NCI-H69 (cell line): ENCODE measurements at regions not wholly inside any gene's neighbourhood (a gene's known extent, or its start where the extent isn't known, plus 50 kb on each side); places are given as distances from the start of the nearest gene placed in this dataset.

Experiments used
- DNase-seq: peaks from one replicate; lab custom pipeline; 2025; lab: John Stamatoyannopoulos, UW

DNA sequence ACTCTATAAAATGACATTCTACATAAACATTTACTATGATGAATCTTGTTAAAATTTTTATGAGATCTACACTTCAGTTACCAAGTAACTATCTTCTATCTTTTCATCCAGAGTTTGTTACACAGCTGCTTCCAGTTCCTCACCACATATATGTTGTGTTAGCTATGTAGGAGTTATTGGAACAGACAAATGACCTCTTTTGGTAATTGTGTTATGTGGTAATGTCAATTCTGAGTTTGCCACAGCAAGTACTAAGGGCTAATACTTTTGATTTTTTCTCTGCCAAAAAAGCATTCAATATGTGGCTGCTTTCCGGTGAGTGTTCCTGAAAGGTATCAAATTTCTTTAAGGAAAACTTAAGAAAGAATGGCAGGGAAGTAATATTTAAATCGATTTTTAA, 573.9 kb upstream of the PCDH15 start:
- peak; percentile 9 for DNase-seq

DNA sequence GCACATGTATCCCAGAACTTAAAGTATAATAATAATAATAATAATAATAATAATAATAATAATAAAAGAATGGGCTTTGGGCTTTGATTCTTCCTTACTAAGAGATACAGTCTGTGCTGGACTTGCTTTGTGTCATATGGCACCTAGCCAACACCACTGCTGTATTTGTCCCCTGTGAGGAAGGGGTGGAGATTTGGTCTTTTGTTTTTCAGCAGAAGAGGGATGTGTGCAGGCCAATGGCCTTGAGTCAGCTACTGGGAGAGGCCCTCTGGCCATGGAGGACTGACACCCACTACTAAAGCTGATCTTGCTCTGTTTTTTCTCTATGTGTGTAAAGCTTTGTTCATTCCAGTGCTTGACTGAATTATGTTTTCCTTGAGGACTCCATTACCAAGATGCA, 573.0 kb upstream of the PCDH15 start:
- DNase-seq, result peak; percentile 87

DNA sequence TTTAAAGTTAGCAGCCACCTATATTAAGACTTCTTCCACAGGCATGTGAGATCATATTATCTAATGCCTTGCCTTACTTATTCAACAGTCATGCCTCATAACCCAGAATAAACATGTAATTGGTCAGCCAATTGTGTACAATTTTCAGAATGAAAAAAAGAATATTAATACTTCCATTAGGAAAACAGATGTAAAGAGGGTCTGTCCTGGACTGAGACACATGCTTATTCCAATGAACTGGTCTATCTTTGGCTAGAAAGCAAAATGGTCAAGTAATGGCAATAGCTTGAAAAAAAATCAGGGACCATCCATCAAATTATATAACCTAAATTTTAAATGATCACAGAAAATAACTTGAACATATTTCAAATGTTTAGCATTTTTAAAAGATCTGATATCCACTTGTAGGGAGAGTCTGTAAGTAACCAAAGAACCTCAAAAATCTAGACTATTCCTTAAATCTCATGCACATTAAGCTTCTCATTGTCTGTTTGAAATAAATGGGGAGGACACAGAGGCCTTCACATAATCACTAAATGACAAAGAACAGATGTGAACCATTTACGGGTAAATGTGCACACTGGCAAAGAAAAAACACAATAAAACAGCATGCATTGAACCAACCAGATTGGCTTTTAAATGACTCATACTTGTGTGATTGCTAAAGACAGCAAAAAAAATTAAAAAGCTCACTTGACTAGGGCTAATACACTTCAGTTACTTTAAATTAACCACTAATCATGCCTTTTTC, 568.8 kb upstream of the PCDH15 start:
- peak; percentile 91 for DNase-seq

DNA sequence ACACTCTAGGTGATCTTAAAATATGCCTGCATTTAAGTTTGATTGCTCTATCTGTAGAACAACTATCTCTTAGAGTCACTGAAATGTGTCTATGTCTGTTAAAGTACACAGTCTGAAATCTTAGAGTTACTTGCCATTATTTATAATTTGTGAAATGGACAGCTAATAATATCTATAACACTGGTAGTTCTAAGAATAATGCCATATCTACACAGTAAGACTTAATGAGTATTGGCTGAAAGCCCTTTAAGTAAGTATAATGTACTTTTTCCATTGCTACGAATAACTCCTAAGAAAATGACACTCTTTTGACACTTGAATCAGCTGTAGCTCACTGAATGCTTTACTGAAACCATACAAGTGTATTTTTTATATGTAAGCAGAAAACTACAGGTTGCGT, 567.4 kb upstream of the PCDH15 start:
- DNase-seq, result peak; percentile 8

DNA sequence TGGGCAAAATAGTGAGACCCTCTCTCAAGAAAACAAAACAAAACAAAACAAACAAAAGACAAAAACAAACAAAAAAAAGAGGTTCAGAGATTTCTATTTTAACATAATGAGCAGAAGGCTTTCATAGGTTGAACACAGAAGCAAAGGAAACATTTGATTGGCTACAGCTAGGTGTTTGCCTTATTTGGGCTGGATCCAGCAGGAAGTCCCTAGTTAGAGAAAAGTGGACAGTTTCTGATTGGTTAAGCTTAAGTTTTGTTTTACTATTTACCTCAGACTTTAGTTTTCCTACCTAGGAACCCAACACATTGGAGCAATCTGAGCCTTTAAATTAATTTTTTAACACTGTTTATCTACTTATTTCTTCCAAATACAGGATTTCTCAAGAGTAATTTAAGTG, 566.5 kb upstream of the PCDH15 start:
- DNase-seq, result no peak

DNA sequence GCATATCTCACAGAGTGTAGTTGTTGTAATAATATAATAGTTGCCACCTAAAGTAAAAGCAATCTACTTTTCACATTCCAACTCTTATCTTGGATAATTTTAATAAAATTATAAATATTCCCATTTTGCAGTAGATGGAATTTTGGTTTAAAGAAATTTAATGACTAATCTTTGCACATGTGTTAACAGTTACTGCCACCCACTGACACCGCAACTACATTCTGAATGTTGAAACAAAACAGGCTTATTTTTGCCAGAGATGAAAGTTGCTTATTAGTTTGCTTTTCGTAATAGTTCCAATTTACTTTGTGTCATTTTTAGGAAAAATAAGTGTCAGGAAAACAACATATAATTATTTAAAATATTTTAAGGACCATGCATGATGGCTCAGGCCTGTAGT, 557.5 kb upstream of the PCDH15 start:
- no peak for DNase-seq

DNA sequence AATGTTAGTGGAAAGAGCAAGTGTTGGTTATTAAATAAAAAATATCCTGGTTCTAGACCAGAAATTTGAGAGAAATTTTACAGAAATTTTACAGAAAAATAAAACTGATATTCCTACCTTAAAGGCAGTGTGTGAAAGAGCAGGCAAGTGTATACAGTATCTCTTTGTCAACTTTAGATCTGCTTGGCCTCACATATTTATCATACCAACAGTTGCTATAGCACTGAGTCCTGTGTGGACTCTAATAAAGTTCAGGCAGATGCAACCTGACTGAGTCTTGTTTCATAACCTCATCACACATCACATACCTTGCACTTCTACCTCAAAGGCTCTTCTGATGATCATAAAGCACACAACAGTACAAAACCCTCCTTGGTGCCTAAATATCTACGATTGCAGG, 552.4 kb upstream of the PCDH15 start:
- DNase-seq, result no peak

DNA sequence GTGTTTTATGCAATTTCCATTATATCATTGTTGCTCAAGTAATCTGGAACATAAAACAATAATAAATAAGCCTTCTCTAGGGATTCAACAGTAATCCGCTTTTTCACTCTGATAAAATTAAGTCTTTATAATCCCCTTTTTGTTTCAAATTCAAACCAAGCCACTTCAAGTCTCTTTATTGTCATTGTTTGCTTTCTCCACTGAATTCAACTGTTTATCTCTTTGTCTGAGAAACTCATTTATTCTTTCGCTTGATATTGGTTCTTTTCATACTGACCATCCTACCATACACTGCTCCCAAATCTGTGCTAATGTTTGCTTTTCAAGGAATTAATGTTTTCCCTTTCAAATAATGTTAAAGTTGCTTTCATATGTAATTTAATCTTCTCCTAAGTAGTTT, 550.4 kb upstream of the PCDH15 start:
- no peak for DNase-seq

DNA sequence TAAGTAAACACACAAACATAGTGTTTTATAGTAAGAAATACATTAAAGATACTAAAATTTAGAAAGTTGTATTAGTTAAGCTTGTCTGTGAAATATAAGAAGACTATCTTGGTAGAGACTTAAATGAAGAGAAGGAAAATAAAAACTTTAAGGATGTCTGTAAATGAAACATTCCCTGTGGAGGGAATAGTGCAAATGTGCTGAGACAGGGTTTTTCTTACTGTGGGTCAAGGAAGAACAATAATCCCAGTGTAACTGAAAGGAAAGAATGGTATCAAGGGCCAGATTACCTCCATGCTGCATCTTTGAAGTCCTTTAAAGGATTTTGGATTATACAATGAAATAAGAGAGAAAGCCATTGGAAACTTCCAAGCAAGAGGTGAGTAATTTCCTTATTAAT, 547.5 kb upstream of the PCDH15 start:
- DNase-seq, result no peak

DNA sequence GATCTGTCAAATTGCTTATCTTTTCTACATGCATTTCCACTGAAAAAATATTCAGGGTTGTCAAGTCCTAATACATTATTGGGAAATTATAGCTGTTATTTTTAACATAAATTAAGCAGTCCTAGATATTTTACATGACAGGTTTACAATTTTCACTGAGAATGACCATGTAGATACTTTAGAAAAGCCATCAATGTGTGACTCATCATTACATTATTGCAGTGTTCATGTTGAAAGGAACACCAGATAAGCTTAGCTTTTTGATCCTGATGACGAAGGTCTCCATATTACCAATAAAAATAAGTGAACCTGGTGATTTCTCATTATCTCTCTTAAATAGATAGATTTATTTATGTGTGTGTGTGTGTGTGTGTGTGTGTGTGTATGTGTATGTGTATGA, 529.5 kb upstream of the PCDH15 start:
- peak; percentile 35 for DNase-seq

DNA sequence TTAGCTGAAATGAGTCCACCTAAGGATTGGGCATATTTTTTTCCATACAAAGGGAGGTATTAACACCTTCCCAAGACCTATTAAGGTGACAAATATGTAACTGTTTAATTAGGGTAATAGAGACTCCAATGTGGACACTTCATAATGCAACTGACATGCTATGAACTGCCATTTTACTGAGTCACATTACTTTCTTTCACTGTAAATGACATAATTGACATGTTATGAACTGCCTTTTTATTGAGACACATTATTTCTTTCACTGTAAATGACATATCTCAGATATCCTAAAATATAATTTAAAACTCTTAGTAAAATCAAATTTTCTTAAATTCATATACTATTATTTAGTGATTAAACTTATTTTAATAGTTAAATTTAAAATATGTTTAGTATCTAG, 528.8 kb upstream of the PCDH15 start:
- peak; percentile 64 for DNase-seq

DNA sequence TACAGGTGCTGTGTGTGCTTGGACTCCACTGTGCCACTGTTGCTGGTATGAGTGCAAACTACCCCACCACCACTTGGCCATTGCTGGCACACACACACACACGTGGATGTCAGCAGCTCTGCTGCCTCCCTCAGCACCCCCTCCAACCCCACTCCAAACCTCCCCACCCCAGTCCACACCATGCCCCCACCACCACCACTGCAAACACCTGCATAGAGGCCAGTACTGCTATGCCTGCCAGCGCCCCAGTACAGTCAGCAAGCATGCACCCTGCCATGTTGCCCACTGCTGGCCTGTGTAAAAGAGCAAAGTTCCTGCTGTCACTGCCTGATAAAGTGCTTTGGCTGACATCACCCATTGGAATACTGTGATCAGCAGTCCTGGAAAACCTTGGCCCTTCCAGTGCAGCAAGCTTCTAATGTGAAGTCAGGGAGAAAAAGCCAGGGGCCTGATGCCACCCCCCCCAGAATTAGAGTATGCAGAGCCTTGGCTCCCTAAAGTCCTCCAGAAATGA, 519.2 kb upstream of the PCDH15 start:
- DNase-seq, result no peak

DNA sequence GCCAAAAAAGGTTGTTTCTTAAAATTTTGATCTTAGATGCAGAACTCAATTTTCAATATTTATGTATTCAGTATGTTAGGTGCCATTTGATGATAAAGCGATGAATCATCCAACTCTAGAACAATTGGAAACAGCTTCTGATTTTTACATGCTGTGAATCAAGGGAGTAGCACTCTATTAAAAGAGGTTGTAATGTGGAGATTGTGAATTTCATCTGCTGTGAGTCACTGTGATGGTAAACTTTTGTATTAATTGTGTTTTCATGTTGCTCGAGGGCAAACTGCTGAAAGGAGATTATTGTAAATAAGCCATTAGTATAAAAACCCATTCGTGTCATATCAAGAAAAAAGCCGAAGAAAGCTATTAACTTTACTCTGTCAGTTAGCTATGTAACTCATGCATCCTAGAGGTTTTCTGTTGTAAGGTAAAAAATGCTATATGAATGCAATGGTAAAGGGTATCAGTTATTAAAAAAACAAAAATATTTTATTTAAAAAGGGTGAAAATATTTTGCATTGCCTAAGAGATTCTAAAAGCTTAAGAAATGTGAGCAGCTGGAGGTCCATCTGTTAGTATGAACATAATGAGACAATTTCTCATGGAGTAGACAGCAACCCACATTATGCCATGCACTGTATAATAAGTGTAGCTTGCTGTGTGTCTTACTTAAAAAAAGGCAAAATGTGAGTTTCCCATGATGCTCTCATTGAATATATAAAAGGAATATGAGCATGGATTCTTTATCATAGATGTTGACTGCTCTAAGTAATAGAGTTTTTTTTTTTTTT, 511.0 kb upstream of the PCDH15 start:
- peak; percentile 86 for DNase-seq

DNA sequence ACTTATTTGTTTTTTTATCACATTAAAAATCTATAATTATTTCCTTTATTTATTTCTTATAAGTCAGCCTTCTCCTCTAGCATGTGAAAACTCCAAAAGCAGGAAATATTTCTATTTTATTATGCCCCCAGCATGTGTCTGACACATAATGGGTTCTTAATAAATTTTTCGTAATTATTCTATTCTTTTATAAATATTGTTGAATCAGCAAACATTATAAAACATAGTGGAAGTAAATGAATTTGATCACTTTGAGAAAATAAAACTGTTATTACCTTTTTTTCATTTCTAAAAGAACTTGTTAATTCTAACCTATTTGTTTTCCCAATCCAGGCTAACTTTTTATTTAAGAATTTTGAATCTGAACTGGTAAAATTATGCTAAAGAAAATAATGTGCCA, 509.1 kb upstream of the PCDH15 start:
- DNase-seq, result no peak

DNA sequence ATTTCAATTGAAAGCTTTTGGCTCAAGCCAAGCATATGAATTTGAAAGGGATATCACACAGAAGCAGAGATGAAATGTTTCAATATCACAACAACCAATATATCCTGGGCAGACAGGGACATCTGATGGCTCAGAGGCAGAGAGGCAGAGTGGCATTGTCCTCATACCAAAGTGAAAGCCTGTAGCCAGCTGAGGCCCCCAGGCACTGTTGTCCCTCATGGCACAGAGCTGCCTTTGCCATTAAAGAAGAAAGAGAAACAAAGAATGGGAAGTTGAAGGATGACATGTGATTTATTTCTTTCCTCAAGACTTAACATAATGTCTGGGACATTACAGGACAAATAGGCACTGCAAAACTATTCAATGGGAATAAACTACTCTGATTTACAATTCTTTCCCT, 504.3 kb upstream of the PCDH15 start:
- peak; percentile 73 for DNase-seq

DNA sequence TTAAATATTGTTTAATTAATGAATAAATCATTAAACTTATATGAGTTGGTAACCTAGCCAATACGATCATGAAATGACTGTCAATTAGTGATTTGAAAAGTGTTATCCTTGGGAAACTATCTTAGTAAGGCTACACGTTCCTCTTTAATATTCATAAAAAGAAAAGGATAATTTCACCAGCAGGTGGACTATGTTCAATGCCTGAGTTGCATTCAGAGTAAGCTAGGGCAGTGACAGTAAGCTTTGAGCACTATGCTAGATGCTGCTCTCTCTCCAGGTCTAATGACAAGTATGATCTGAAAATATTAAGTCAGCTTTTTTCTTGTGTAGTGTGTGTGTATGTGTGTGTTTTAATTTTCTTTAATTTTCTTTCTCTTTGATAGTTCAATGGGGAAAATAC, 486.3 kb upstream of the PCDH15 start:
- DNase-seq, result peak; percentile 30

DNA sequence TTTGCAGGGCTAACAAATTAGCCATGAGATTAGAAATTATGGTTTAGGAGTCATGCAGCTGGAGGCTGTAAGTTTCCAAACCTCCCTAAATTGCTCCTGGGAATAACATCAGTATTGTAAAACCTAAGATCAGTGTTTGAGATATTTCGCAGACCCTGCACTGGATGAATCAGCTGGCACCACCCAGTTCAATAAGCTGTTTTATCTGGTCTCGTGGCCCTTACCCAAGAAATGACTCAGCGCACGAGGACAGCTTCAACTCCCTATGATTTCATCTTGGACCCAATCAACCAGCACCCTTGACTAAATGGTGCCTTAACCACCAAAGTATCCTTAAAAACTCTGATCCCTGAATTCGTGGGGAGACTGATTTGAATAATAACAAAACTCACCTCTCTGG, 482.0 kb upstream of the PCDH15 start:
- no peak for DNase-seq

DNA sequence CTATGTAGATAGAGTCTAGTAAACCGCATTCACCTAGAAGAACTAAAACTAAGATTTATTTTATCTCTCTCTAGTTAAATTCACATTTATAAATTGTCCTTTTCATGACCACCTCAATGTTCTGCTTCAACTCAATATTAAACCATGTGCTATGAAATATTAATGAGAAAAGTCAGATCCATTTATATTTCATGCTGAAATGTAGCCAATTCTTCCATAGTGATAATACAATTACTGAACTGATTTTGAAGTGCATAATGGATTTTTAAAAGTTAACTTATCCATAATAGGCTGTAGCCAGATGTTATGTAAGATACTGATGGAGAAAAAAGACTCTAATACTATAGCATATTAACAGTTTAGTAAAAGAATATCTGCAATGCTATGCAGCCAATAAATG, 479.7 kb upstream of the PCDH15 start:
- DNase-seq, result no peak

DNA sequence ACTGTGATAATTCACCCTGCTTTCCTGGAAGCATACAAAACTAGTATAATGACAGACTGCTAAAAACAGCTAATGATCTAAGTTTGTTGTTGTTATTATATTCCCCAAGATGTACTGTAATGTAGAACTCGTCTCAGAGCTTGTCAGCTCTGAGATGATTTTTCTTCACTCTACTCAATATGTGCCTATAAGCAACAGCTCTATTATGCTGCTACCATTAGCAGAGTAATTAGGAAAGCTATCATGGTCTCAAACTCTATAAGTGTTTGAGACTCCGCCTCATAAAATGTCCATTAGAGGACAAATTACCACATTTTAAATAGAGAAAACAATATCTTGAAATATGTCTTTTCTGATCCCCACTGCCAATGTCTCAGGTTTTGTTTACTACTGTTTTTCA, 476.5 kb upstream of the PCDH15 start:
- DNase-seq, result peak; percentile 80

DNA sequence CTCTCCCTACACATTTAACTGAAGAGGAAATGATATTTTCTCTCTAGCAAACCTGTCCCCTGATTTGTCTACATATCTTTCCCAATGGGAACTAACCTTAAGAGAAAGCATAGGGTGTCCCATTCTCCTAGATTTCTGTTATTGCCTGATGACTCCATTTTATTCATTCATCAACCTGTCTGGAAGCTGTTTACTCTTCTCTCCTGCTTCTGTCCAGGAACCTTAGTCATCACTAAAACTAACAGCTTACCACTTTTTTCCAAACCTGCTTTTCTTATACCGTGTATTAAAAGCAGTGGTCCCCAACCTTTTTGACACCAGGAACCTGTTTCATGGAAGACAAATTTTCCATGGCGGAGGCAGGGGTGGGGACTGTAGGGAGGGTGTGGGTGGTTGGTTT, 473.3 kb upstream of the PCDH15 start:
- peak; percentile 7 for DNase-seq

DNA sequence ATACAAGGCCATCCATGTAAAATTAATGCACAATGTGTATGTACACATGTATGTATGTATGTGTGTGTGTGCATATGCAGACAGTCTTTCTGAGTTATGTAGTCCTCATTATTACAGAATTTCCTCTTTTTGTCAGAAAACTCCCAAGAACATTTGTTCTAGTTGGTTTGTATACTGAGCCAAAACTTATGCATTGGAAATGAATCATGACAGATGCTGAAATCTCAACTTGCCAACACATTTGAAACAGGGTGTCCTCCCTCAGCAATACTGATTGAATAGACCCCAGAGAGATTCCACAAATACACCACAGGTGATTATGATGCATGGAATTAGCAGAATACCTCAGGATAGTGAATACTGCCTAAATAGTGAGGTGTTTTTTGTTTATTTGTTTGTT, 472.9 kb upstream of the PCDH15 start:
- no peak for DNase-seq

DNA sequence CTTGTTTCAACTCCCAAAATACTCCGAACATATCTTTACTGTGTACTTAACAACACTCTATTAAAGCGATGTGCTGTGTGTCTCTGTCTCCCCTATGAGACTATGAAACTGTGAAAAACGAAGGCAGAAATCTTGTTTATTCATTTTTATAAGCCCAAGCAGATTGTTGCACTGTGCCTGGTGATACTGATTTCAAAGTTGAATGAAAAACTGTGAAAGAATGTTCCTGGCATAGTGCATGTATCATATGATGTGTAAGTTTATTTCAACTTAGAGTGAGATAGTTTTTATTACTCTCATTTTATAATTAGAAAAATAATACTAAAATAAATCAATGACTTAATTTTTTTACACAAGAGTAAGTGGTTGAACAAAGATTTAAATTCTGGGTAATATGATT, 471.9 kb upstream of the PCDH15 start:
- no peak for DNase-seq

DNA sequence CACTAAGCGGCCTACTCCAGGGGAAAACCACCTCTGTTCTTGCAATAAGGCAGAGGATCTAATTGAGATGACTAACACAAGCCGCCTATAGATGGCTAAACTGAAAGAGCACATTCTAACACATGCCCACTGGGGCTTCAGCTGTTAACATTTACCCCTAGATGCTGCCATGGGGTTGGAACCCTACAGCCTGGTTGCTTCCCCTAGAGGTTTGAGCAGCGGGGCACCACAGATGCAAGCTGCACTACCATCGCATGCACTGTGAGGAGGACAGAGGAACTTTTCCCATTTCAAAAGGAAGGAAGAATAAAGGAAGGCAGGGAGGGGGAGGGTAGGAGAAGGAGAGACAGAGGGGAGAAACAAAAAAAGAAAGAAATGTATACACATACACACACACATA, 465.8 kb upstream of the PCDH15 start:
- no peak for DNase-seq

DNA sequence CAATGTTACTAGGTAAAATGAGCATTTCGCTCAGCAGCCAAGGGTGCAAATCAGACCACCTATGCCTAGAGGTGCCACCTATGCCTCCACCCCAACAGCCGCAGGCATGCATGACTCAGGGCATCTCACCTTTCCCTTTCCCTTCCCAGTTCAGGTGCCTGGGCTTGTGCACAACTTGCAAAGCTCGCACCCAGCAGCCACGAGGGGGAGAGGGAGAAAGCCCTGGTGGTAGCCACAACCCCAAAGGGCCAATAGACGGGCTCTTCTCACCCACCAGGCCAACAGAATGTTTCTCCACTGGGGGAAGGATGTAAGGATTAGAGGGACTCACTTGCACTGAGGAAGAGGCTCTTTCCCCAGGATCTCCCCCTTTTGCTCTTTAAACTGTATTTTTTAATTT, 462.3 kb upstream of the PCDH15 start:
- DNase-seq, result no peak
